SK-N-MC (cell line): ENCODE measurements at regions not wholly inside any gene's neighbourhood (a gene's known extent, or its start where the extent isn't known, plus 50 kb on each side); places are given as distances from the start of the nearest gene placed in this dataset.

ENCODE experiments used
- DNase-seq: peaks from one replicate; pipeline ENCODE4 v3.0.0-alpha.2; 2011; ENCODE audit warnings: low read depth, low spot score
- H3K27ac ChIP-seq: fragments of 200-600 bp; sonication (generic); 2 replicates; pipeline ENCODE4 v1.5.1; 2016; ENCODE audit warnings: mixed run types
- H3K36me3 ChIP-seq: fragments of 200-600 bp; sonication (generic); 2 replicates; pipeline ENCODE4 v1.6.1; 2017; ENCODE audit warnings: antibody characterized with exemption, low read length, mixed read lengths; ENCODE audit not compliant: insufficient read depth
- H3K4me3 ChIP-seq: fragments of 200-600 bp; sonication (generic); 2 replicates; pipeline ENCODE4 v1.5.1; 2016
- H3K9ac ChIP-seq: fragments of 200-600 bp; sonication (generic); 2 replicates; pipeline ENCODE4 v1.8.0; 2017; ENCODE audit warnings: mixed run types, mixed read lengths; ENCODE audit not compliant: insufficient read length
- H3K9me3 ChIP-seq: fragments of 200-600 bp; sonication (generic); 2 replicates; pipeline ENCODE4 v1.6.1; 2017; ENCODE audit warnings: low read depth, mild to moderate bottlenecking, antibody characterized with exemption, low read length, moderate library complexity, mixed read lengths
- EZH2 ChIP-seq: fragments of 200-600 bp; sonication (generic); IDR thresholded peaks from one replicate; pipeline ENCODE4 v1.6.1; 2017; ENCODE audit warnings: antibody characterized with exemption
- FOXP2 ChIP-seq: optimal IDR thresholded peaks from 2 replicates; pipeline ENCODE3; 2011; ENCODE audit warnings: mild to moderate bottlenecking, moderate library complexity; ENCODE audit not compliant: insufficient read depth; ENCODE audit errors: extremely low read length, control extremely low read depth
- POLR2AphosphoS5 ChIP-seq: IDR thresholded peaks from 2 replicates; pipeline ENCODE4 v1.6.1; 2012; ENCODE audit warnings: mild to moderate bottlenecking, low read depth, low read length, borderline replicate concordance

GRCh38 chr5:93329756-93330155 is 251.3 kb downstream of the NR2F1-AS1 start:
- no peak overlapping the region for H3K4me3 ChIP-seq
- H3K9me3 ChIP-seq, result no peaks in the 10 kb centered on the region
- no peak overlapping the region for H3K27ac ChIP-seq
- no peak for DNase-seq
- H3K36me3 ChIP-seq, result no peaks in the 10 kb centered on the region
- TF ChIP-seq EZH2 (no peak), POLR2AphosphoS5 (no peak), FOXP2 (no peak)
- H3K9ac ChIP-seq, result no peak overlapping the region

GRCh38 chr5:93328833-93329232 is 252.2 kb downstream of the NR2F1-AS1 start:
- Histone ChIP-seq H3K9me3 (no peaks in the 10 kb centered on the region), H3K27ac (no peak overlapping the region), H3K36me3 (no peaks in the 10 kb centered on the region), H3K9ac (no peak overlapping the region), H3K4me3 (no peak overlapping the region)
- DNase-seq, result no peak
- TF ChIP-seq EZH2, result no peak
- no peak for TF ChIP-seq POLR2AphosphoS5
- no peak for TF ChIP-seq FOXP2

GRCh38 chr5:93327605-93328004 is 253.4 kb downstream of the NR2F1-AS1 start:
- Histone ChIP-seq H3K9ac (no peak overlapping the region), H3K4me3 (no peak overlapping the region), H3K27ac (no peak overlapping the region), H3K36me3 (no peaks in the 10 kb centered on the region), H3K9me3 (no peaks in the 10 kb centered on the region)
- no peak for DNase-seq
- TF ChIP-seq EZH2, result no peak
- TF ChIP-seq POLR2AphosphoS5, result no peak
- no peak for TF ChIP-seq FOXP2

- Histone ChIP-seq H3K4me3 (no peak overlapping the region), H3K9me3 (no peaks in the 10 kb centered on the region), H3K36me3 (no peaks in the 10 kb centered on the region), H3K9ac (no peak overlapping the region), H3K27ac (no peak overlapping the region)
- TF ChIP-seq FOXP2 (no peak), EZH2 (no peak), POLR2AphosphoS5 (no peak)
- no peak for DNase-seq
These were observed 255.1 kb downstream of the NR2F1-AS1 start for GRCh38 chr5:93325946-93326345.

GRCh38 chr5:93322974-93323860 is 257.8 kb downstream of the NR2F1-AS1 start:
- DNase-seq, result no peak
- TF ChIP-seq FOXP2, result no peak
- no peak for TF ChIP-seq POLR2AphosphoS5
- no peak for TF ChIP-seq EZH2

GRCh38 chr5:93320920-93321445 is 260.0 kb downstream of the NR2F1-AS1 start:
- Histone ChIP-seq H3K9me3 (no peaks in the 10 kb centered on the region), H3K9ac (no peak overlapping the region), H3K27ac (no peak overlapping the region), H3K36me3 (no peaks in the 10 kb centered on the region), H3K4me3 (no peak overlapping the region)
- no peak for TF ChIP-seq EZH2
- TF ChIP-seq FOXP2, result no peak
- no peak for TF ChIP-seq POLR2AphosphoS5
- DNase-seq, result no peak

More at GRCh38 chr5:93322974-93323860, 257.8 kb downstream of the NR2F1-AS1 start:
- no peaks in the 10 kb centered on the region for H3K36me3 ChIP-seq
- peak overlapping the region; percentile 7 for H3K9ac ChIP-seq
- peak overlapping the region; percentile 87 for H3K27ac ChIP-seq
- no peaks in the 10 kb centered on the region for H3K9me3 ChIP-seq
- H3K4me3 ChIP-seq, result peak overlapping the region; percentile 56

GRCh38 chr5:93313672-93314071 is 267.3 kb downstream of the NR2F1-AS1 start:
- H3K9ac ChIP-seq, result no peak overlapping the region
- H3K4me3 ChIP-seq, result no peak overlapping the region
- no peak for TF ChIP-seq EZH2
- no peak for TF ChIP-seq POLR2AphosphoS5
- TF ChIP-seq FOXP2, result no peak
- no peak for DNase-seq
- peaks cover 4% of the 10 kb centered on the region; the same call in 1 of the 2 replicates for H3K9me3 ChIP-seq
- H3K27ac ChIP-seq, result no peak overlapping the region
- no peaks in the 10 kb centered on the region for H3K36me3 ChIP-seq

- H3K9me3 ChIP-seq, result peaks cover 4% of the 10 kb centered on the region; the same call in 1 of the 2 replicates
- H3K36me3 ChIP-seq, result no peaks in the 10 kb centered on the region
- TF ChIP-seq FOXP2, result no peak
- TF ChIP-seq POLR2AphosphoS5, result no peak
- TF ChIP-seq EZH2, result no peak
- H3K27ac ChIP-seq, result no peak overlapping the region
- H3K4me3 ChIP-seq, result no peak overlapping the region
- no peak overlapping the region for H3K9ac ChIP-seq
- DNase-seq, result no peak
These were observed 269.1 kb downstream of the NR2F1-AS1 start for GRCh38 chr5:93311881-93312280.

- Histone ChIP-seq H3K9me3 (no peaks in the 10 kb centered on the region), H3K9ac (no peak overlapping the region), H3K4me3 (no peak overlapping the region), H3K27ac (peak overlapping the region; percentile 34; the same call in 1 of the 2 replicates), H3K36me3 (no peaks in the 10 kb centered on the region)
- no peak for DNase-seq
- TF ChIP-seq POLR2AphosphoS5 (no peak), EZH2 (no peak), FOXP2 (no peak)
These were observed 273.5 kb downstream of the NR2F1-AS1 start for GRCh38 chr5:93307557-93307956.
